H1 (cell line): ENCODE measurements at regions not wholly inside any gene's neighbourhood (a gene's known extent, or its start where the extent isn't known, plus 50 kb on each side); places are given as distances from the start of the nearest gene placed in this dataset.
A peak's percentile ranks its signal among the peaks of the same experiment; 100 is the strongest.

Experiments
- CTCF ChIA-PET: fragments of 300-600 bp; sonication (Branson Sonifier 250); formaldehyde crosslinking; loops from one replicate; lab custom pipeline; 2021; ENCODE audit not compliant: partially characterized antibody; lab: Charles Lee
- POLR2A ChIA-PET: fragments of 300-600 bp; sonication (Branson Sonifier 250); formaldehyde crosslinking; loops from one replicate; lab custom pipeline; 2021; ENCODE audit warnings: inconsistent platforms; ENCODE audit not compliant: partially characterized antibody; lab: Charles Lee
- DNase-seq, 2 experiments: peaks; one replicate each; pipeline versions ENCODE4 v3.0.0 to v3.0.0-alpha.2; 2010 to 2022; ENCODE audit warnings: low spot score in 2 of 2, low read depth in 1 of 2, mixed read lengths in 1 of 2
- FAIRE-seq: peaks from 2 replicates; lab custom pipeline; 2011; peaks lifted over from hg19 to GRCh38; lab: Jason Lieb, UNC
- H2AFZ ChIP-seq: 2 replicates; pipeline ENCODE4 v1.8.1; 2012; ENCODE audit warnings: low read length, inconsistent platforms
- H2AK5ac ChIP-seq: 2 replicates; pipeline ENCODE4 v1.6.1; 2013; ENCODE audit warnings: low read depth, low read length
- H2BK120ac ChIP-seq: replicated peaks from 2 replicates; pipeline ENCODE3; 2013; ENCODE audit warnings: low read depth, low read length, inconsistent platforms
- H2BK12ac ChIP-seq: 2 replicates; pipeline ENCODE4 v1.6.1; 2013; ENCODE audit warnings: low read depth, low read length
- H2BK15ac ChIP-seq: 2 replicates; pipeline ENCODE4 v1.6.1; 2013; ENCODE audit warnings: low read length
- H2BK20ac ChIP-seq: 2 replicates; pipeline ENCODE4 v1.6.1; 2013; ENCODE audit warnings: low read length
- H2BK5ac ChIP-seq: 2 replicates; pipeline ENCODE4 v1.6.1; 2013; ENCODE audit warnings: low read depth, low read length
- H3K14ac ChIP-seq: 2 replicates; pipeline ENCODE4 v1.6.1; 2013; ENCODE audit warnings: inconsistent platforms; ENCODE audit not compliant: insufficient read length
- H3K18ac ChIP-seq: 2 replicates; pipeline ENCODE4 v1.6.1; 2013; ENCODE audit warnings: low read length; ENCODE audit errors: extremely low read depth
- H3K23ac ChIP-seq: 2 replicates; pipeline ENCODE4 v1.6.1; 2013; ENCODE audit warnings: inconsistent platforms; ENCODE audit not compliant: insufficient read length
- H3K23me2 ChIP-seq: 2 replicates; pipeline ENCODE4 v1.6.1; 2013; ENCODE audit warnings: low read depth, low read length
- H3K27ac ChIP-seq: 2 replicates; pipeline ENCODE4 v1.6.1; 2011; ENCODE audit warnings: low read depth, low read length, inconsistent platforms
- H3K27me3 ChIP-seq, 4 experiments: replicated peaks in 1 of 4; 1 replicate in 1 of 4; 2 replicates in 3 of 4; pipeline versions ENCODE4 v1.6.1 to v1.8.1; 2011 to 2013; ENCODE audit warnings: low read length in 3 of 4, mild to moderate bottlenecking in 3 of 4, inconsistent platforms in 2 of 4, mixed read lengths in 2 of 4, moderate library complexity in 1 of 4; ENCODE audit not compliant: control insufficient read depth in 3 of 4, insufficient read depth in 3 of 4; ENCODE audit errors: extremely low read depth in 1 of 4
- H3K36me3 ChIP-seq, 4 experiments: 2 replicates each; pipeline versions ENCODE4 v1.6.1 to v1.8.1; 2011 to 2013; ENCODE audit warnings: mild to moderate bottlenecking in 4 of 4, low read length in 3 of 4, moderate library complexity in 2 of 4, control low read depth in 1 of 4, inconsistent platforms in 1 of 4; ENCODE audit not compliant: insufficient read depth in 4 of 4, control insufficient read depth in 2 of 4
- H3K4ac ChIP-seq: replicated peaks from 2 replicates; pipeline ENCODE3; 2013; ENCODE audit warnings: low read length, low read depth, mixed read lengths, inconsistent platforms; ENCODE audit not compliant: insufficient read length
- H3K4me1 ChIP-seq, 4 experiments: replicated peaks in 1 of 4; 1 replicate in 1 of 4; 2 replicates in 3 of 4; pipeline versions ENCODE4 v1.6.1 to v1.8.1; 2011 to 2013; ENCODE audit warnings: low read length in 3 of 4, inconsistent platforms in 2 of 4, mixed read lengths in 1 of 4; ENCODE audit not compliant: insufficient read depth in 4 of 4, control insufficient read depth in 3 of 4
- H3K4me2 ChIP-seq, 2 experiments: 2 replicates each; pipeline versions ENCODE4 v1.6.1 to v1.8.1; 2011 to 2013; ENCODE audit warnings: low read depth in 2 of 2, low read length in 2 of 2, control low read depth in 1 of 2, inconsistent platforms in 1 of 2, mild to moderate bottlenecking in 1 of 2; ENCODE audit not compliant: insufficient read depth in 1 of 2
- H3K4me3 ChIP-seq, 4 experiments: fragments of 200-600, 300-600 bp in 1 of 4; sonication (generic), shearing (Covaris generic), sonication (Bioruptor Twin) in 1 of 4; 2 replicates each; pipeline versions ENCODE4 v1.5.1 to v1.8.1; 2011 to 2016; ENCODE audit warnings: low read length in 4 of 4, low read depth in 3 of 4, control low read depth in 2 of 4, inconsistent platforms in 2 of 4, mild to moderate bottlenecking in 2 of 4, mixed read lengths in 1 of 4, moderate library complexity in 1 of 4; ENCODE audit not compliant: insufficient read depth in 2 of 4; ENCODE audit errors: extremely low read depth in 1 of 4
- H3K56ac ChIP-seq: replicated peaks from 2 replicates; pipeline ENCODE3; 2013; ENCODE audit warnings: low read depth, mild to moderate bottlenecking, mixed read lengths, low read length, inconsistent platforms; ENCODE audit not compliant: insufficient read length
- H3K79me1 ChIP-seq: 2 replicates; pipeline ENCODE4 v1.6.1; 2013; ENCODE audit warnings: low read depth, low read length, control low read depth
- H3K79me2 ChIP-seq, 2 experiments: 2 replicates each; pipeline versions ENCODE4 v1.6.1 to v1.8.1; 2012 to 2013; ENCODE audit warnings: low read length in 2 of 2, mild to moderate bottlenecking in 2 of 2, inconsistent platforms in 1 of 2; ENCODE audit not compliant: insufficient read depth in 2 of 2, control insufficient read depth in 1 of 2
- H3K9ac ChIP-seq, 4 experiments: replicated peaks in 1 of 4; 1 replicate in 1 of 4; 2 replicates in 3 of 4; pipeline versions ENCODE4 v1.6.1 to v1.8.1; 2011 to 2013; ENCODE audit warnings: low read depth in 3 of 4, low read length in 3 of 4, control low read depth in 2 of 4, mild to moderate bottlenecking in 2 of 4, moderate library complexity in 2 of 4, inconsistent platforms in 1 of 4; ENCODE audit errors: extremely low read depth in 1 of 4
- H3K9me3 ChIP-seq, 2 experiments: 2 replicates each; pipeline versions ENCODE4 v1.6.1 to v1.8.1; 2012 to 2013; ENCODE audit warnings: mild to moderate bottlenecking in 2 of 2, moderate library complexity in 2 of 2, control low read depth in 1 of 2, inconsistent platforms in 1 of 2, low read depth in 1 of 2, low read length in 1 of 2, mixed read lengths in 1 of 2; ENCODE audit not compliant: insufficient read depth in 2 of 2
- H4K20me1 ChIP-seq, 2 experiments: replicated peaks in 1 of 2; 2 replicates each; pipeline versions ENCODE3 to v1.8.1; 2011 to 2013; ENCODE audit warnings: inconsistent platforms in 2 of 2, low read length in 2 of 2, mild to moderate bottlenecking in 1 of 2; ENCODE audit not compliant: insufficient read depth in 2 of 2, control insufficient read depth in 1 of 2
- H4K5ac ChIP-seq: 2 replicates; pipeline ENCODE4 v1.6.1; 2013; ENCODE audit warnings: low read length, low read depth, mixed read lengths, inconsistent platforms; ENCODE audit not compliant: insufficient read length
- H4K8ac ChIP-seq: 2 replicates; pipeline ENCODE4 v1.8.0; 2013; ENCODE audit warnings: mild to moderate bottlenecking, moderate library complexity, low read length, inconsistent platforms; ENCODE audit not compliant: insufficient read depth; ENCODE audit errors: extremely low read depth
- H4K91ac ChIP-seq: replicated peaks from 2 replicates; pipeline ENCODE3; 2013; ENCODE audit warnings: low read length, mixed read lengths, inconsistent platforms; ENCODE audit not compliant: insufficient read length
- BRCA1 ChIP-seq: IDR thresholded peaks from 2 replicates; pipeline ENCODE4 v1.6.1; 2012; ENCODE audit warnings: low read depth, low read length, improper control_type of control experiment
- JUND ChIP-seq: IDR thresholded peaks from 2 replicates; pipeline ENCODE4 v1.6.1; 2011; ENCODE audit warnings: mild to moderate bottlenecking, improper control_type of control experiment, low read length
- POLR2AphosphoS5 ChIP-seq: IDR thresholded peaks from 2 replicates; pipeline ENCODE4 v1.6.1; 2011; ENCODE audit warnings: low read depth, low read length
- TEAD4 ChIP-seq: IDR thresholded peaks from 2 replicates; pipeline ENCODE4 v1.6.1; 2012; ENCODE audit warnings: low read depth, low read length, inconsistent platforms, mixed read lengths
- WGBS, 2 experiments: shearing (Covaris generic) in 1 of 2; methylation state at CpG; one replicate each; pipeline versions ENCODE4 v1.1.6 to v1.1.7; 2013 to 2015; ENCODE audit warnings: low lambda C conversion rate in 2 of 2, mixed read lengths in 2 of 2, inconsistent platforms in 1 of 2, low coverage in 1 of 2, missing lambda C conversion rate in 1 of 2; ENCODE audit not compliant: insufficient replicate concordance in 2 of 2, insufficient coverage in 1 of 2, insufficient read length in 1 of 2; ENCODE audit errors: extremely low coverage in 1 of 2, missing lambda C conversion rate in 1 of 2; 5-methylcytosine and 5-hydroxymethylcytosine counted together
- TF ChIP-seq, protein P1 (sequence below): IDR thresholded peaks from 2 replicates; pipeline ENCODE4 v1.6.1; 2012; ENCODE audit warnings: inconsistent platforms

DNA sequence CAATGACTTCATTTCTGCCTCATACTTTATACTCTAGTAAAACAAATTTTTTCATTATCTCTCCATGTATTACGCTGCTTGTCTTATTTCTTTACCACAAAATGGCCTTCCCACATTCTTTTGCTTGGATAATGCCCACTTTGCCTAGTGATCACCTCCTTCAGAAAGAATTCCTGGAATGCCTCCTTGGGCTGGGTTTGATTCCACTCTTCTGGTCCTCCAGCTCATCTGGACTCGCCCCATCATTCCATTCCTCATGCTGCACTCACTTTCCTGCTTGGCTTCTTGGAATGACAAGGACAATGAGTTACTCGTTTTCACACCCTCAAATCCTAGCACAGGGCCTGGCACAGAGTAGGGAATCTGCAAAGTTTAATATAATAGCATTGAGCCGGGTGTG, 475.1 kb upstream of the LARGE1 start:
- Histone ChIP-seq H2BK5ac (no peak overlapping the region), H3K23ac (no peak overlapping the region), H3K56ac (no peak overlapping the region), H3K4me1 (no peaks in the 10 kb centered on the region), H3K23me2 (no peaks in the 10 kb centered on the region), H2AFZ (no peak overlapping the region), H3K9ac (no peak overlapping the region), H3K14ac (no peak overlapping the region), H2AK5ac (no peak overlapping the region), H4K5ac (no peak overlapping the region), H3K79me2 (no peaks in the 10 kb centered on the region), H3K18ac (no peak overlapping the region), H3K27ac (no peak overlapping the region), H3K27me3 (no peaks in the 10 kb centered on the region), H3K9me3 (no peaks in the 10 kb centered on the region), H3K4me2 (no peak overlapping the region), H4K91ac (no peak overlapping the region), H2BK12ac (no peak overlapping the region), H3K36me3 (no peaks in the 10 kb centered on the region), H4K20me1 (no peaks in the 10 kb centered on the region), H3K79me1 (no peaks in the 10 kb centered on the region), H2BK20ac (no peak overlapping the region), H4K8ac (no peak overlapping the region), H3K4me3 (no peak overlapping the region), H2BK120ac (no peak overlapping the region), H2BK15ac (no peak overlapping the region), H3K4ac (no peak overlapping the region)
- FAIRE-seq, result no peak
- WGBS, 2 experiments, result 71 to 100% methylated on average over 1 to 4 of the region's 4 CpGs
- POLR2A ChIA-PET, result no interaction called here
- CTCF ChIA-PET, result interaction anchor here (1.2 kb wide), 1 partner anchor 289 kb away, joined by 3 read pairs; no protein-coding TSS in a partner anchor
- TF ChIP-seq TEAD4 (peak; percentile 64; the same call in 1 of the 2 replicates), BRCA1 (no peak), JUND (no peak), POLR2AphosphoS5 (no peak)
- TF ChIP-seq, protein P1, sequence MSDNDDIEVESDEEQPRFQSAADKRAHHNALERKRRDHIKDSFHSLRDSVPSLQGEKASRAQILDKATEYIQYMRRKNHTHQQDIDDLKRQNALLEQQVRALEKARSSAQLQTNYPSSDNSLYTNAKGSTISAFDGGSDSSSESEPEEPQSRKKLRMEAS, result no peak
- no peak for DNase-seq
